CD14-positive monocyte (primary cell): ENCODE measurements at regions not wholly inside any gene's neighbourhood (a gene's known extent, or its start where the extent isn't known, plus 50 kb on each side); places are given as distances from the start of the nearest gene placed in this dataset.

Experiments
- DNase-seq, 3 donors: peaks; one replicate each; pipeline ENCODE4 v3.0.0-alpha.2; 2011 to 2022
- H2AFZ ChIP-seq: 2 replicates; pipeline ENCODE4 v1.6.0; 2012; ENCODE audit warnings: mild to moderate bottlenecking, low read depth, low read length, inconsistent platforms; ENCODE audit not compliant: insufficient read depth, poor library complexity, severe bottlenecking
- H3K27ac ChIP-seq, 2 donors: 1 replicate in 1 of 2; 2 replicates in 1 of 2; pipeline ENCODE4 v1.5.1; 2012 to 2013; ENCODE audit warnings: low read length in 2 of 2, control low read depth in 1 of 2, inconsistent platforms in 1 of 2, low read depth in 1 of 2, mild to moderate bottlenecking in 1 of 2
- H3K27me3 ChIP-seq, 2 donors: one replicate each; pipeline versions ENCODE4 v1.6.0 to v1.6.1; 2011 to 2013; ENCODE audit warnings: low read length in 2 of 2; ENCODE audit not compliant: control insufficient read depth in 2 of 2, insufficient read depth in 2 of 2
- H3K36me3 ChIP-seq, 2 donors: replicated peaks in 1 of 2; 1 replicate in 1 of 2; 2 replicates in 1 of 2; pipeline versions ENCODE4 v1.5.1 to v1.6.1; 2012 to 2013; ENCODE audit warnings: low read length in 2 of 2, control low read depth in 1 of 2, inconsistent platforms in 1 of 2, mild to moderate bottlenecking in 1 of 2; ENCODE audit not compliant: insufficient read depth in 2 of 2, control insufficient read depth in 1 of 2
- H3K4me1 ChIP-seq, 2 donors: 1 replicate in 1 of 2; 2 replicates in 1 of 2; pipeline versions ENCODE4 v1.5.1 to v1.6.1; 2012 to 2013; ENCODE audit warnings: low read length in 2 of 2, control low read depth in 1 of 2, inconsistent platforms in 1 of 2, mild to moderate bottlenecking in 1 of 2, moderate library complexity in 1 of 2; ENCODE audit not compliant: insufficient read depth in 2 of 2, control insufficient read depth in 1 of 2
- H3K4me2 ChIP-seq: replicated peaks from 2 replicates; pipeline ENCODE3; 2012; ENCODE audit warnings: low read length, moderate library complexity, mild to moderate bottlenecking; ENCODE audit not compliant: poor library complexity, severe bottlenecking; ENCODE audit errors: extremely low read depth
- H3K4me3 ChIP-seq, 3 experiments: fragments of 200-600 bp in 1 of 3; sonication (generic) in 1 of 3; replicated peaks in 1 of 3; 1 replicate in 2 of 3; 2 replicates in 1 of 3; pipeline ENCODE4 v1.5.1; 2011 to 2013; ENCODE audit warnings: low read length in 3 of 3, mild to moderate bottlenecking in 3 of 3, control low read depth in 2 of 3, low read depth in 2 of 3, inconsistent platforms in 1 of 3, moderate library complexity in 1 of 3
- H3K79me2 ChIP-seq: 2 replicates; pipeline ENCODE4 v1.6.0; 2012; ENCODE audit warnings: mild to moderate bottlenecking, control low read depth, inconsistent platforms, low read length, moderate library complexity; ENCODE audit not compliant: insufficient read depth
- H3K9ac ChIP-seq: 2 replicates; pipeline ENCODE4 v1.6.0; 2017; ENCODE audit warnings: low read length, mild to moderate bottlenecking; ENCODE audit not compliant: insufficient read depth, poor library complexity, severe bottlenecking
- H3K9me3 ChIP-seq, 2 donors: replicated peaks in 1 of 2; 1 replicate in 1 of 2; 2 replicates in 1 of 2; pipeline versions ENCODE4 v1.5.1 to v1.6.1; 2012 to 2013; ENCODE audit warnings: low read length in 2 of 2, control low read depth in 1 of 2; ENCODE audit not compliant: control insufficient read depth in 1 of 2, insufficient read depth in 1 of 2
- H4K20me1 ChIP-seq: 2 replicates; pipeline ENCODE4 v1.6.0; 2012; ENCODE audit warnings: mild to moderate bottlenecking, low read length, control low read depth, moderate library complexity; ENCODE audit not compliant: insufficient read depth
- H3K27ac Mint-ChIP-seq, 7 donors: one replicate each; pipeline ENCODE4 v1.8.0; 2020; ENCODE audit warnings: mild to moderate bottlenecking in 7 of 7, mixed read lengths in 7 of 7, moderate library complexity in 6 of 7, inconsistent platforms in 2 of 7
- H3K27me3 Mint-ChIP-seq, 3 donors: one replicate each; pipeline ENCODE4 v1.8.0; 2021 to 2022; ENCODE audit warnings: low read depth in 3 of 3, mild to moderate bottlenecking in 3 of 3, mixed read lengths in 3 of 3, moderate library complexity in 3 of 3, inconsistent platforms in 1 of 3
- H3K36me3 Mint-ChIP-seq, 2 donors: one replicate each; pipeline ENCODE4 v1.8.0; 2020; ENCODE audit warnings: mixed read lengths in 2 of 2, inconsistent platforms in 1 of 2, mild to moderate bottlenecking in 1 of 2
- H3K4me1 Mint-ChIP-seq: one replicate; pipeline ENCODE4 v1.8.0; 2020; ENCODE audit warnings: mild to moderate bottlenecking, mixed read lengths
- H3K4me3 Mint-ChIP-seq, 2 donors: one replicate each; pipeline ENCODE4 v1.8.0; 2020; ENCODE audit warnings: mild to moderate bottlenecking in 2 of 2, mixed read lengths in 2 of 2, moderate library complexity in 1 of 2
- H3K9me3 Mint-ChIP-seq, 7 donors: one replicate each; pipeline ENCODE4 v1.8.0; 2020 to 2022; ENCODE audit warnings: mixed read lengths in 7 of 7, mild to moderate bottlenecking in 6 of 7, moderate library complexity in 6 of 7, inconsistent platforms in 2 of 7
- WGBS: methylation state at CpG from one replicate; pipeline ENCODE4 v1.1.5; 2013; ENCODE audit warnings: missing lambda C conversion rate; ENCODE audit not compliant: insufficient coverage; 5-methylcytosine and 5-hydroxymethylcytosine counted together
- intact Hi-C, 2 donors: fragments of 100-400 bp; cut with micrococcal nuclease; formaldehyde crosslinking; loops; one replicate each; pipeline versions ENCODE4 v1.15.0 to v1.15.1; 2023
- TF ChIP-seq, protein P1 (sequence below): fragments of 200-600 bp; IDR thresholded peaks from one replicate; pipeline ENCODE4 v1.8.0; 2022; ENCODE audit warnings: antibody characterized with exemption, mild to moderate bottlenecking

- no peak for DNase-seq
- H3K36me3 Mint-ChIP-seq: no peaks in the 10 kb centered on the region
- peaks cover 0 to 3% (median 0%) of the 10 kb centered on the region in 7 donors for H3K9me3 Mint-ChIP-seq
- H3K27me3 Mint-ChIP-seq: peaks cover 0 to 3% (median 2%) of the 10 kb centered on the region in 3 donors
- H3K79me2 ChIP-seq: no peaks in the 10 kb centered on the region
- TF ChIP-seq, protein P1, sequence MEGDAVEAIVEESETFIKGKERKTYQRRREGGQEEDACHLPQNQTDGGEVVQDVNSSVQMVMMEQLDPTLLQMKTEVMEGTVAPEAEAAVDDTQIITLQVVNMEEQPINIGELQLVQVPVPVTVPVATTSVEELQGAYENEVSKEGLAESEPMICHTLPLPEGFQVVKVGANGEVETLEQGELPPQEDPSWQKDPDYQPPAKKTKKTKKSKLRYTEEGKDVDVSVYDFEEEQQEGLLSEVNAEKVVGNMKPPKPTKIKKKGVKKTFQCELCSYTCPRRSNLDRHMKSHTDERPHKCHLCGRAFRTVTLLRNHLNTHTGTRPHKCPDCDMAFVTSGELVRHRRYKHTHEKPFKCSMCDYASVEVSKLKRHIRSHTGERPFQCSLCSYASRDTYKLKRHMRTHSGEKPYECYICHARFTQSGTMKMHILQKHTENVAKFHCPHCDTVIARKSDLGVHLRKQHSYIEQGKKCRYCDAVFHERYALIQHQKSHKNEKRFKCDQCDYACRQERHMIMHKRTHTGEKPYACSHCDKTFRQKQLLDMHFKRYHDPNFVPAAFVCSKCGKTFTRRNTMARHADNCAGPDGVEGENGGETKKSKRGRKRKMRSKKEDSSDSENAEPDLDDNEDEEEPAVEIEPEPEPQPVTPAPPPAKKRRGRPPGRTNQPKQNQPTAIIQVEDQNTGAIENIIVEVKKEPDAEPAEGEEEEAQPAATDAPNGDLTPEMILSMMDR: no peak
- H3K4me3 Mint-ChIP-seq: no peak overlapping the region
- no peaks in the 10 kb centered on the region for H4K20me1 ChIP-seq
- H3K36me3 ChIP-seq: no peaks in the 10 kb centered on the region
- no peak overlapping the region for H3K4me2 ChIP-seq
- H3K27ac ChIP-seq: no peak overlapping the region
- no peaks in the 10 kb centered on the region for H3K9me3 ChIP-seq
- no peak overlapping the region for H3K4me3 ChIP-seq
- H3K4me1 ChIP-seq: no peaks in the 10 kb centered on the region
- H2AFZ ChIP-seq: no peak overlapping the region
- no peaks in the 10 kb centered on the region for H3K4me1 Mint-ChIP-seq
- H3K27ac Mint-ChIP-seq: no peak overlapping the region
- no peak overlapping the region for H3K9ac ChIP-seq
- no peaks in the 10 kb centered on the region for H3K27me3 ChIP-seq
- WGBS: no CpG with 5 or more reads among the region's 4 CpGs
- intact Hi-C loops: no loop called here
Measured at GRCh38 chr2:118584062-118584749, 263.2 kb downstream of the EN1 start.

DNA sequence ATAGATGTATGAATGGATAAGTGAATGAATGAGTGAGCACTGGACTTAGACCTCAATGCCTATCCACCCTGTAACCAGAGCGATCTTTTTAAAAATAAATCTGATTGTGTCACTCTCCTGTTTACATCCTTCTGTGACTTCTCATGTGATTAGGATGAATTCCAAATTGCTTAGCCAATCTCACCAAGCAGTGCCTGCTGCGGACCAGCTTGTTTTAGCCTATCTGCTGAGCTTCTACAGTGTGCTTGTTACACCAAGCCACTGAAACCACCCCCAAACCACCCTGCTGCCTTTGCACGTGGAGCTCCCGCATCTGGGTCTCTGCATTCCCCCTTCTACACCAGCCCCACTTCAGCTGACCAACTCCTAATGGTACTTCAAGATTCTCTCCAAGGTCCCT lies 265.4 kb downstream of the EN1 start:
- Mint-ChIP-seq H3K27me3 (peaks cover 0 to 3% (median 0%) of the 10 kb centered on the region in 3 donors), H3K4me1 (no peaks in the 10 kb centered on the region), H3K4me3 (no peak overlapping the region), H3K9me3 (peaks cover 0 to 3% (median 0%) of the 10 kb centered on the region in 7 donors), H3K36me3 (no peaks in the 10 kb centered on the region), H3K27ac (no peak overlapping the region)
- Histone ChIP-seq H3K9ac (no peak overlapping the region), H4K20me1 (no peaks in the 10 kb centered on the region), H3K4me1 (no peaks in the 10 kb centered on the region), H3K27me3 (no peaks in the 10 kb centered on the region), H3K9me3 (no peaks in the 10 kb centered on the region), H3K36me3 (no peaks in the 10 kb centered on the region), H3K27ac (no peak overlapping the region), H2AFZ (no peak overlapping the region), H3K4me3 (no peak overlapping the region), H3K4me2 (no peak overlapping the region), H3K79me2 (no peaks in the 10 kb centered on the region)
- WGBS: 90% methylated on average over 3 of the region's 4 CpGs
- TF ChIP-seq, protein P1: no peak
- DNase-seq: no peak
- intact Hi-C loops: no loop called here
